T follicular helper cell (primary cell): ENCODE measurements at regions not wholly inside any gene's neighbourhood (a gene's known extent, or its start where the extent isn't known, plus 50 kb on each side); places are given as distances from the start of the nearest gene placed in this dataset.

Experiments used
- DNase-seq: peaks from one replicate; pipeline ENCODE4 v3.0.0-alpha.2; 2020; ENCODE audit warnings: low read depth

DNA sequence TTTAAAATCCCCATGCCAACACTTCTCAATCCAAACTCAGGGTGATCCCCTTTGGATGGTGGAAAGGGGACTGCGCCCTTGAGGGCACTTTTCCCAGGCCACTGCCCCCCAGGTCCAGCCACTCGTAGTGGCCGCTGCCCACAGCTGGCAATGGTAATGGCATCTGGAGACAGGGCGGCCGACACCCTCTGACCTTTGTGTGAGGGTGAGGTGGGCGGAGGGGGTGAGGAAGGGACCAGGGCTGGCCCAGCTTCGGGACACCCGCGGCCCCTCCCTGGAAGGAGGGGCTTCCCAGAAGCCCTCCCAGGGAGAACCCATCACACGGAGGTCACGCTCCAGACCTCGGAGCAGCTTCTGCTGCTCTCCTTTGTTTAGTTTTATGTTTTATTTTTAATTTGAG, 289.7 kb downstream of the FOXL1 start:
- no peak for DNase-seq

DNA sequence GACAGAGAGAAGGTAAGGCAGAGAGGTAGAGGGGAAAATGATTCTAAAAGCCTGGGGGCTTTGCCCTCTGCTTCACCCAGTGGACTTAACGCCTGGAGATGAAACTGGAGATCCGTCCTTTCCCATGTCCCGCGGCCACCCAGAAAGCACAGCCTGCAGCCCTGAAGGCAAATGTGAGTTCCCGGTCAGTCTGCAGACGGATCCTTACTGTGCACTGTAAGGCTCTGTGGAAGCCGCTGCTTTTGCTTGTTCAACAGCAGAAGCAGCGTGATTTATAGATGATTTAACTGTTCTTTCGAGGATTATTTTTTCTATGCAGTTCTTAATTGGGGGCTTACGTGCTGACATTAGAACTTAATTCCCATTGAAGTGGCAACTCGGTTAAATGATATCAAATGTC, 290.4 kb downstream of the FOXL1 start:
- no peak for DNase-seq

DNA sequence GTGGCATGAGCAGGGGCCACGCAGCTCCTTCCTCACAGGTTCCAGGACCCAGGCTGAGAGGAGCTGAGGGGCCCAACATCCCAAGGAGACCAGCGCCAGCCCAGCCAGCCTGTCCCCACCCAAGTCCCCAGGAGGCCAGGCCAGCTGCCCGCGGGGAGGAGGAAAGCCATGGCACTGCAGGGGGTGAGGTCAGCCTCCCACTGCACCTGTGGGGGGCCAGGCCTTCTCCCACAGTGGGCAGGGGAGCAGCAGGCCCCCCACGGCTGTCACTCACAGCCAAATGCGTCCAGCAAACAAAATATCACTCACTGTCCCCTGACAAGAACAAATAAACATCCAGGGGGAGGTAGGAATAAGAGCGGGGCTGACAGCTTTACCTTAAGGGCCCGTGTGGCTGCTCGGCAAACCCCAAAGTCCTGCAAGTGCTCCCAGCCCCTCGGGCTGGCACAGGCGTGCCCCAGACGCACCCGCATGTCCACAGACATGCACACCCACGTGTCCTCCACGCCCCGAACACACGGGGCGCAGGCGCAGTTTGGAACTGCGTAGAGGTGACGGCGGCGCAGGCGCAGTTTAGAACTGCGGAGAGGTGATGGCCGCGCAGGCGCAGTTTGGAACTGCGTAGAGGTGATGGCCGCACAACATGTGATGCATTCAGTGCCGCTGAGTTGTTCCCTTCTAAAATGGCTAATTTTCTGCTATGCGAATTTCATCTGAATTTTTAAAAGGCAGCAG, 291.1 kb downstream of the FOXL1 start:
- no peak for DNase-seq

DNA sequence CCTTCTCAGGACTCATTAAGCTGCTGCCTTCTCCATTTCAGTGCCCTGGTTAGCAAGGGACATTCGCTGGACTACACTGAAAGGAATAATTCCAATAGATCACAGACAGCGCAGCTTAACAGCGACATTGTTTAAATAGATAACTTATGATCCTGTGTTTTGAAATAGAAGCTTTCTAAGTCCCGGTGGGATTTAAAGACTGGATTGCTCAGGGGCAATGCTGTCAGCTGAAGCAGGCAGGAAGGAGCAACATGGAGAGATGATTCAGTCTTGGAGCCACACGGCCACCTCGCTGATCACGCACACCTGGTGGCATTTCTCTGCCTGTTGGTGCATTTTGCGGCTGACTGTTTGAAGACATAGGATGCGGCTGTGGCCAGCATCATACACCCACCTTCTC, 292.0 kb downstream of the FOXL1 start:
- DNase-seq = no peak

DNA sequence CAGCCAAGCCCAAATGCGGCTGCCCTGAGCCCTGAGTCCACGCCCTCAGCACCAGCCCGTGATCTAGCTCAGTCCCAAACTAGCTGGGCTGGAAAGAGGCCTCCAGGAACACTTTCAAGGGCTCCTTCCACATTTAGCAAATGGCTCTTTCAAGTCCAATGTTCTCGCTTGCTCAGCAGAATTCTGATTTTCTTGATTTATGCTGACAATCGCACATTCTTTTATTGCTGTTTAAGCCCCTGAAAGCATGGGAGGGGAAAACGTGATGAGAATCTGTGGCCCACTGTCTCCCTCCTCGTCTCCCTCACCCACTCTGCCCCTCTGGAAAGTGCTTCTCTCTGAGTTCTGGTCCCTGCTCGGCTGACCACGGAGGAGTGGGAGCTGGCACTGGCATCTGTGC, 293.8 kb downstream of the FOXL1 start:
- DNase-seq = no peak

DNA sequence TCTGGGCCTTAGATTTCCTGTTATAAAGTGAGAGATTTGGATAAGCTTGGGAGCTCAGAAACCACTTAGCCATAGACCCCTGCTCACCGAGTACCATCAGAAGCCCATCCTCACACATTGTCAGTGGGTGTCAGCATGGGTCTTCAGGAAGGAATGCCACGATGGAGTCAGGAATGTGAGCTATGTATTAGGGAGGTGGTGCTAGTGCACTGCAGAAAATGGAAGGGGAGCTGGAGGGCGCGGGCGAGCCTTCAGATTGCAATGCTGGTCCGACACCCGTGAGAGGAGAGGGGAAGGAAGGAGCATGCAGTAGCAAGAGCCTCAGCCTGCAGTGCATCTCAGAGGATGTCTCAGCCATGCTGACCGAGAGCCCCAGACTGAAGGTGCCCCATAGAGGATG, 294.5 kb downstream of the FOXL1 start:
- DNase-seq = no peak

DNA sequence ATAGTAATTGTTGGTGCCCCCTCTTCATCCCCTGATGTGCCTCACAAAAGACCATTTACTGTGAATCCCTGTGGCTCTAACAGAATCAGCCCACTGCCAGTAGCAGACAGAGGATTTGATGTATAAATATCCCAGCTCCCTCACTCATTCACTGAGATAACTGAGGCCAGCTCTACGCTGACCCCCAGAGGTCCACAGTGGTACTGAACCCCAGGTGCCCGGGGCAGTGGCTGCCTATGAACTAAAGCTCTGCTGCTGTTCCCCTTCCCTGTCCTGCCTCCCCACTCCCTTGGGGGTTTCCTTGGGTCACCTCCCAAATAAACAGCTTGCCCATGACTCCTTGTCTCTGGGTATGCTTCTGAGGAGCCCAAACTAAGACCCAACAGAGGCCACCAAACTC, 295.8 kb downstream of the FOXL1 start:
- no peak for DNase-seq

DNA sequence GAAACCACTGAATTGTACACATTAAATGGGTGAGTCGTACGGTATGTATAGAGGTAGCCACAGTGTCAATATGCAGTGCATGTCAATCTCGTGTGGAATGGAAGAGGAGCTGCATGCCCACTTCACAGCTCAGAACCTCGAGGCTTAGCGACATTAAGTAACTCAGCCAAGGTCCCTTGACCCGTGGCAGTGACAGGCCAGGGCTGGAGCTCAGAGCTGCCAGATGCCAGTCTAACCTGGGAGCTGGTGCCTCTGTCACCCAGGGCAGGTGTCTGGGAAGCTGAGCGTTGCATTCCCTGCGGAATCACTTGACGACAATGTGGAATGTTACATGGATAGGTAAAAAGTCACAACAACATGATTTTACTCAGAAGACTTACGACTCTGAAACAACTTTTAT, 298.1 kb downstream of the FOXL1 start:
- no peak for DNase-seq

DNA sequence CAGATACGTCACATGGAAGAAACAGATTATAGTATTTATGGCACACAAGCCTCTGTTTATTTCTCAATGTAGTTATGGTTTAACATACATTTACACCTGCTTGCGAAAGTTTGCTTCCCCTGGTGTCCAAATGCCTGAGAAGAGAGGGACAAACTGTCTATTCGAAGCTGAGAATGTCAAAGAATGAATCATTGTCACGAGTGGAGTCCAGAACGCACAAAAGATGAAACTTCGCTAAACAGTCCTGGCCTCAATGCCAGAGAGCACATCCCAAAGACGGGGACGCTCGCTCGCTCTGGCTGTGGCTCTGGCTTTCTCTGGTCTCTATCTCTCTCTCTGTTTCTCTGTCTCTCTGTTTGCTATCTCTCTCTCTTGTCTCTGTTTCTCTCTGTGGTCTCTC, 298.8 kb downstream of the FOXL1 start:
- no peak for DNase-seq

DNA sequence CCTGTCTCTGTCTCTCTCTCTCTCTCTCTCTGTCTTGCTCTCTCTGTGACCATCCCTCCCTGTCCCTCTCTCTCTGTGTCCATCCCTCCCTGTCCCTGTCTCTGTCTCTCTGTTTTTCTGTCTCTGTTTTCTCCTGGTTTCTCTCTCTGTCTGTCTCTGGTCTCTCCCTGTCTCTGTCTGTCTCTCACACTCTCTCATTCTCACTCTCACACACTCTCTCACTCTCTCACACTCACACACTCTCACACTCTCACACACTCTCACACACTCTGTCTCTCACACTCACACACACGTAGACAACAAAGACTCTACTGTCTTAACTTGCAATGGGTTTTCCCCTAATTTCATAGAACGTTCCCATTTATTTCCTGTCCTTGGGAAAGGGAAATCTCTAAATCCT, 299.5 kb downstream of the FOXL1 start:
- DNase-seq = no peak

DNA sequence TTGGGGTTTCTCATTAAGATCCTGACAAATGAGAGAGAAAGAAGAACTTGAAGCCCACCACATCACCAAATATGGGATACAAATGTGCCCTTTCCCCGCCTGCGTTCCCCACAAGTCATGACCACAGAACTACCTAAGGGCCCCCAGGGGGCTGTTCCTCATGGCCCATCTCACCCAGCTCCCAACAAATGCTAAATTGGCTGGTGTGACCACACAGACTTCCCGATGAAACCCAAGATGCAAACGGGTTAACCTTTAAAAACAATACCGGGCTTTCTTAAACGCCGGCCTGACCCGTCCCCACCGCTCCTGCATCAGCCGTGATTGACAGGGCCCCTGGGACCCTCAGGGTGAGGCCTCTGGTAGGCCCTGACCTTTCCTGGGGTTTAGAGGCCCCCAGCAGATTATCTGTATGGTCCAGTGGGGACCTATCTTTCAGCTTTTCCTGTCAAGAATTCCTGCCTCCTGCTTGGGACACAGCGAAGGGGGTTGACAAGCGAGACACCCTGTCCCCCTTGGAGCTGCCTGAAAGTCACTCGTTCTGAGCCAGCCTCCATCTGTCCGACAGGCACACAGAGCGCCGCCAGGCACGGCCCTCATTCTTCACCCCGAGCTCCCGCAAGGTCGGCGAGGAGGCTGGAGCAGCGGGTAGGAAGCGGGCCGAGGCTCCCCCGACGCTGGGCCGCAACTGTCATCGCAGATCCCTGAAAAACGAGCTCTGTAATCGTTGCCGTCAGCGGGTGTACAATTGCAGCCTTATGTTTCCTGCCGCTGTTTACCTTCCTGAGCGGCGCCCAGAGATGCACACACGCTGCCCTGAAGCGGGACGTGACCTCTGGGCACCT, 300.1 kb downstream of the FOXL1 start:
- DNase-seq = no peak

DNA sequence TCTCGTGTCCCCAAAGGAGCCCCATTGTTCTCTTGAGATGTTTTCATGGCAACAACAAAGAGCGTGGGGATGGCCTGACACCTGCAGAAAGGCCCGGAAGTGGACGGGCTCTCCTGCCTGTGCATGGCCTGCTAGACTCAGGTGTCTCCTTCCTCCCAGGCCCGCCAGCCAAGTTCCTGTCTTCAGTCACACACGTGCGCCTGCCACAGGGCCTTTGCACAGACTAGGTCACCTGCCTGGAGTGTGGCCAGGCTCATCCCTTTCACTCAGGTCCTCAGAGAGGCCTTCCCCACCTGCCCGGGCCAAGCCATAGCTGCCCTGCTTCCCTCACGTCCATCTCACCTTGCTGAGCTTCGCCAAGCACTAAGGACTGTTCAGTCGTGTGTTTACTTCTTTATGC, 300.9 kb downstream of the FOXL1 start:
- DNase-seq = no peak

DNA sequence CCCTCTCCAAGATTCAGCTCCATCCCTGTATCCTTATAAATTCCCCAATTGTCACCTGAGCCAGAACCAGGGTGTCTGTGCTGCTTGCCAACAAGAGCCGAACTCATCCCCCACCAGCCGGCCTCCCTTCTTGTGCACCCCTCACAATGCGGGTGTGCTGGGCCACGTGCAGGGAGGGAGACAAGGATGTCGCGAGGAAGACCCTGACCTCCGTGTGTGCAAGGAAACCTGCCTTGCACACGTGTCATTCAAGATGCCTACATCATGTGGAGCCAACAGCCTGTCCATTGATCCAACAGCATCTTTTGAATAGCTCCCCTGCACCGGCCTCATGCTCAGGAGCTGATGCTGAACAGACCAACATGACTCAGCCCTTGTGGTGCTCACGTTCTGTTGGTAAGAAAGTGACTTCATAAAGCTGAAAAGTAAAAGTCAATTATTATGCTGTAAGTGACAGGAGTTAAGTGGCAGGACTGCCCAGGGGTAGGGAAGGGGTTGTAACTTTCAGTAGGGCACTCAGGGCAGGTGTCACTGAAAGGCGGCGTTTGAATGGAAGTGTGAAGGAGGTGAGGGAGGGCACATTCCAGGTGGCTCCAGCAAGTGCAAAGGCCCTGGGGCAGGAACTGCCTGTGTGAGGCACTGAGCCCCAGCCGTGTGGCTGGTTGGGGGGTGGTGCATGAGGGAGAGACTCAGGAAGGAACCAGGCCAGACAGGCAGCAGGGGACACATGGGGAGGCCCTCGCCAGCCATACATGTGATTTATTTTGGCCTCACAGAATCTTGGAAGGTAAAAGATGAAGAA, 302.2 kb downstream of the FOXL1 start:
- no peak for DNase-seq

DNA sequence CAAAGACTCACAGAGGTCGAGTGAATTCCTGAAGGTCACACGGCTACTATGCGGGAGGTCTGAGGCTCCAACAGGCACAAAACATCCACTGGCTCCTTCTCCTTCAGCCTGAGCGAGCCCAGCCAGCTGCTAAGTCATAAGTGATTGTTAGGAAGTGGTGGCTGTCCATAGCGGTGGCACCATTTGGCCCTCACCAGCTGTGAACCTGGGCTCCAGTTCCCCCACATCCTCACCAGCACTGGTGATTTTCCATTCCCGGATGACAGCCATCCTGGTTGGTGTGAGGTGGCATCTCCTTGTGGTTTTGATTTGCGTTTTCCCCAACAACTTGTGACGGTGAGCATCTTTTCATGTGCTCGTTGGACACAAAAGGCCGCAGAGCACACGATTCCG, 302.8 kb downstream of the FOXL1 start:
- DNase-seq = no peak

DNA sequence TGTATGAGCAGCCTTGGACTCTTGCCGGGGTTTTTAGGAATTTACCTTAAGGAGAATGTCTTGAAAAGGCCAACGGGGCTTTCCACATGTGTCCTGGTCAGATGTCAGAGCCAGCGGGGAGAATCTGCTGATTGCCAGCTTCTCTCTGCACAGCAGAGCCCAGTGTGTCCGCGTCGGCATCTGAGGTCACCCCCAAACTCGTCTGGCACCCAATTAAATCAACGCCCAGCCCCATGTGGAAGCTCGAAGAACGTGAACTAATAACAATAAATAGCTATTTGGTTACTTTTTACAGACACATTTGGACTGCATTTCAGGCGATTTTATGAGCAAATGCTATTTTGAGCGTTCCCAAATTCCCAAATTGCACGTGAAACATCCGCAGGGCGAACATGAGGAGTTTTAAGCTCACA, 303.5 kb downstream of the FOXL1 start:
- DNase-seq = no peak

DNA sequence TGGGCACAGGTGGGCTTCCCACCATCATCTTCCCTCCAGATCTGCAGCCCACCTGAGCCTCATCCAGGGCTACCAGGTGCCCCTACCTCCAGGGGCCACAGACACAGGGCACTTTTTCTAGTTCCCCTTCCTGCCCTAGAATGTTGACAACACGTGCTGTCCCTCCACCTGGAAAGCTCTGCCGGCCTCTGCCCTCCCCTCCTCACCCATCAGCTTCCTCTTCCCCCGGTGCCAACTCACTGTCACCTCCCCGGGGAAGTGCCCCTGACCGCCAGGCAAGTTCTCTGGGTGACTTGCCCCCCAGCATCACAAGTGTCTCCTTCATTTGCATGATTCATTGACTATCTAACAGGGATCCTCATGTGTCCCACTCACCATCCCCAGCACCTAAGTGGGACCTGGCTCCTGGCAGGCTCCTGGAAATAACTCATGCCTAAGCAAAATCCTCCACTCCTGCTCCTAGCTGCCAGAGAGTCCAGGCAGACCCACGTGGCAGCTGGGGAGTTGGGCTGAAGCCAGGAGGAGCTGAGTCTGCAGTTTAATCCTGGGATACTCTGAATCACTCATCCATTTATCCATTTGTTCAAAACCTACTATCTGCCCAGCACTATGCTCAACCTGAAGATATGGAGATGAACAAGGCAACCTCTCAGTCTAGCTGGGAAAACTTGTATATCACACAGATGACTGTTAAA, 304.4 kb downstream of the FOXL1 start:
- no peak for DNase-seq

DNA sequence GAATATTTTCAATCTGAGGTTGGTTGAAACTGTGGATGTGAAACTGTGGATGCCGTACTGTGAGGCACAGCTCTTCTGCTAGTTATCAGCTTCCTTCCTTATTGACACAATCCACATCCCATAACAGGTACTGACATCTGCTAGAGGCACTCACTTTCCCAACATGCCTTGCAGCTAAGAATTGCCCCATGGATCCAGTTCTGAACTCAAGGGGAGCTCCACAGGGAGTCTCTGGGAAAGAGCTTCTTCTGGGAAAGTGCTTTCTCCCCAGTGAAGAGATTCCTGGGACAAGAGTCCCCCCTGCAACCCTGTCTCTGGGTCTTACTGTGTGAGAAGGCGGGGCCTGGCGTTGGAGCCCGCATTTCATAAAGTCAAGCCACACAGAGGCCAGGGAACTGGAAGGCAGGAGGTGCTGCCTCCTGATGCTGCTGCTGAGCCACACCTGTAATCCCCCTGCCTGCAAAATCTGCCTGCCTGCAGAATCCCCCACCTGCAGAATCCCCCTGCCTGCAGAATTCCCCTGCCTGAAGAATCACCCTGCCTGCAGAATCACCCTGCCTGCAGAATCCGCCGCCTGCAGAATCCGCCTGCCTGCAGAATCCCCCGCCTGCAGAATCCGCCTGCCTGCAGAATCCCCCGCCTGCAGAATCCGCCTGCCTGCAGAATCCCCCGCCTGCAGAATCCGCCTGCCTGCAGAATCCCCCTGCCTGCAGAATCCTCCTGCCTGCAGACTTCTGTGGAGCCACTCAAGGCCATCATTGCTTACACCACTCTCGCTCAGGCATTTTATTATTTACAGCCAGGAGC, 305.4 kb downstream of the FOXL1 start:
- DNase-seq = no peak

DNA sequence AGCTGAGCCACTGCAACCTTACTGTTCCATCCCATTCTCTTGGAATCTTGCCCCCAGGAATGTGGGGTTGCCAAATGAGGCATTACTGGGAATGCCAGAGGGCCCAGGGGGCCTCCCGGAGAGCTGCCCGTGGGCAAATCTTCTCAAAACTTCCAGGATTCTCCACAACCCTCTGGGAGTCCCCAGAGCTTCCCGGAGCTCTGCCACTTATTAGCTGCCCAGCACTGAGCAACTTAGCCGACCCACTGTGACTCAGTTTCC, 306.0 kb downstream of the FOXL1 start:
- DNase-seq = no peak

DNA sequence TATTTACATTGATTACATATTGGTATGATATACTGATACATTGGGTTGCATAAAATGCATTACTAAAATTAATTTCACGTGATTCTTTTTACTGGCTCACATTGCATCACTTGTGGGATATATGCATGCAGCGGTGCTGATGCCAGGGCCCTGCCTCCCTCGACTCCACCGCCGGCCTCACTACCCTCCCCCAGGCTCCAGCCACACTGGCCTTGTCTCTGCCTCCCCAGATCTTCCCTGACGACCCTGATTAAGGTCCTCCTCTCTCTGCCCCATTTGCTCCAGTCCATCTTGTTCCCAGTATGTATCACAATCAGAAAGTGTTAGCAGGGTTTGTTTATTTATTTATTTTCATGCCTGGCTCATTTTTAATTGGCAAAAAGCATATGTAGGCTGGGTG, 306.8 kb downstream of the FOXL1 start:
- no peak for DNase-seq

DNA sequence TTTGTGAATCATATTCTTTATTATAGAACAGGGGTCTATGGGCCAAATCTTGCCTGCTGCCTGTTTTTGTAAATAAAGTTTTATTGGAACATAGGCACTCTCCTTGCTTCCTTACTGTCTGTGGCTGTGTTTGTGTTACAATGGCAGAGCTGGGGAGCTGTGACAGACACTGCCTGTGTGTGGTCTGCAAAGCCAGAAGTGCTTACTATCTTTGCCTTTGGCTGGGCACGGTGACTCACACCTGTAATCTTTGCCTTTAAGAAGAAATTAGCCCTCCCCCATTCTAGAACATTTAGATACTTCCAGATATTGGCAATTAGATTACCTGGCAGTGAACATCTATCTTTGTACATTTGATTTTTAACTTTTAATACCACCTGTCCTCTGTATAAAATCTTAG, 308.3 kb downstream of the FOXL1 start:
- no peak for DNase-seq

DNA sequence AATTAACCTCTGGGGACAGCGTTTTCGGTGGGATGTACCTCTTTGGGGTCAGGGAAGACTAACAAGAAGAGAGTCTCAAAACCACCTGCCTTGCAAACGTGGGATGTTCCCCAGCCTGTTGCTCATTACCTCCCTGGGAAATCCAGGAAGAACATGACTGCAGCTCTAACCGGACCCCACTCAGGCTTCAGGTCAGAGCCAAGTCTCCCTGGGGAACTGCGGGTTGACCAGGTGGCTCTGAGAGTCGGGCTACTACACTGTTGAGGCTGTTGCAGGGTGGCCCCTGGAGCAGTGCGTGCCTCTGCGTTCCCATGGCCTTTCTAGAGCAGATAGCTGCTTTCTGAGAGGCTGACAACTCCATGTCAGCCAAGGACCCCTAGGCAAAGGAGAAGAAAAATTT, 309.1 kb downstream of the FOXL1 start:
- DNase-seq = no peak
